ENCODE measurements at regions not wholly inside any gene's neighbourhood (a gene's known extent, or its start where the extent isn't known, plus 50 kb on each side); places are given as distances from the start of the nearest gene placed in this dataset.
"Not testable (repeated sequence)": the region's sequence is repeated elsewhere in the genome, so short reads cannot be mapped to it uniquely, and the experiment has no call there.

- DNase-seq = no peak
These were observed 677.6 kb upstream of the ID4 start for GRCh38 chr6:19159561-19159960.

- DNase-seq = no peak
These were observed 677.0 kb upstream of the ID4 start for GRCh38 chr6:19160081-19160730.

DNA sequence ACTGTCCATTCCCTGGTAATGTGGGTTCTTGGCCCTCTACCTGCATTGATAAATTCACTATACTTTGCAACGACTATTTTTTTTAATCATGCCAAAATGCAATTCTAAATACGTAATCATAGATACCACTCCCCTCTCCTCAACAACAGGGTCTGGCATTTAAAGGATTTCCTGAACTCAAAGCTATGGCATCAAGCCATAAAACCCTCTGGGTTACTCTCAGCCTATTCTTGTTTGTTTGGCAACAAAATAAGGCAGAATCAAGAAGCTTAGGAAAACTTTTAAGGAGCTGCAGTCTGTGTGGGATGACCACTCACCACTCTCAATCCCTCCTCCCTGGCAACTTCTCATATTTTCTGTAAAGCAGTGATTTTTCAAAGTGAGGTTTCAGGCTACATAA, 669.9 kb upstream of the ID4 start:
- no peak for DNase-seq

- DNase-seq = no peak
These were observed 667.8 kb upstream of the ID4 start for GRCh38 chr6:19169366-19169765.

DNA sequence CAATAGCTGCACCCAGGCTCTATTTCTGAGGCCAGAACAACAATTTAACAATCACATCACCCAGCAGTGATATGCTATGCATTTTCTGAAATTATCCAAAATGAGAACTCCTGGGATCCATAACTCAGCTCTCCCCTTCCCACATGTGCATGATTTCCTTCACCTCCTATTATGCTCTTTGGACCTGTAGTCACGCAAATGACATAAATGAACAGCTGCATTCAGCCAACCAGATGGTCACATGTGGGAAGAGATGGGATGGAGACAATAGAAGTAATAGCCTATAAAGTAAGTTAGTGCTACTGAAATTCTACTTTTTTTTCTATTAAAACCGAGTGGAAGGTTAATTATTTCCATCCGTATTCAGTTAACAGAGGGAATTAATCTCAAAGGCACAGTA, 662.1 kb upstream of the ID4 start:
- DNase-seq = no peak

DNA sequence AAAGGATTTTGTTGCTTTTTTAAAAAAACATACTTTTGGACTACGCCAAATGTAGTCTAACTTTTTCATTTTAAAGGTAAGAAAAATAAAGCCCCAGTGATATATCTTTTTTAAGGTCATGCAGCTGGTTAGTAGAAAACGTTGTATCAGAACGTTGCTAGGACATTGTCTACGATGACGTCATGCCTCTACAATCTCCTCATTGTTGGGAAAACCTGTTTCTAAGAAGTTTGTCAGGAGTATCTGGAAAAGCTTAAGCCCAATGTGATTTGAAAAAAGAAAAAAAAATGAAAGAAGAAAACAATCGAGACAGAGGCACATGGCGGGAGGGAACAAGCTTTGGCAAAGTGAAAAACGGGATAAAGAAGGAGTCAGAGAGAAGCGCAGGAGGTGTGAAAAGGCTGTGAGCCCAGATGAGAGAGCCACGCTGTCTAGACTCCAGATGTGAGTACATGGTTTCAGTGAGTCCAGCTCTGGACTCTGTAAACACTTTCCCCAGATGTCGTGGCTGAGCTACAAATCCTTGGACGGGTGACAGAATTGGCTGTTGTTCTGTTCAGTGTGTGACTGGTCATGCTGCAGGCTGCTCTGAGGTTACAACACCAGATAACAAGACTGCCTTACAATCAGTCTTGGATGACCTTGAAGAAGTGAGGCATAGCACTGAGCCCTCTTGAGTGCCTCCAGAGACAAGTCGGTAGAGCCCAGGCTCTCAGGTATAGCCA, 656.7 kb upstream of the ID4 start:
- DNase-seq = no peak

- DNase-seq = no peak
These were observed 656.0 kb upstream of the ID4 start for GRCh38 chr6:19181211-19181610.

DNA sequence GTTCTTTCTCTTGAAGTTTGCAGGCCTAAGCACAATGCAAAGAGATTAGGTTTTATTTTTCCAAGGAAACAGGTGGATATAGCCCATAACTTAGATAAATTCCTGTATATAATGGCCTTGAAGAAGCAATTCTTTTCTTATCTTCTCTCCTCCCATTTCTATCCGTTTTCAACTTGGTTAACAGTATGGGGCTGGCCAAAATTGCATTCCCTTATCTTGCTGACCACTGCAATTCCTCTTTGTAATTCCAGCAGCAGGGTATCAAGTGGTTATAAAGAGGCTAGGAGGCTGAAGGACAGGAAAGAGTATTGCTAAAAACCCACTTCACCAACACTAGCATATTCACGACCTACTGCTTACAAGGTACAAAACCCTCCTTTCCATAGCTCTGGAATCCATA, 643.5 kb upstream of the ID4 start:
- DNase-seq = no peak

- no peak for DNase-seq
These were observed 632.7 kb upstream of the ID4 start for GRCh38 chr6:19204445-19204844.

GRCh38 chr6:19205076-19205475, 632.1 kb upstream of the ID4 start:
- no peak for DNase-seq

- DNase-seq = no peak
These were observed 628.0 kb upstream of the ID4 start for GRCh38 chr6:19209202-19209601.

DNA sequence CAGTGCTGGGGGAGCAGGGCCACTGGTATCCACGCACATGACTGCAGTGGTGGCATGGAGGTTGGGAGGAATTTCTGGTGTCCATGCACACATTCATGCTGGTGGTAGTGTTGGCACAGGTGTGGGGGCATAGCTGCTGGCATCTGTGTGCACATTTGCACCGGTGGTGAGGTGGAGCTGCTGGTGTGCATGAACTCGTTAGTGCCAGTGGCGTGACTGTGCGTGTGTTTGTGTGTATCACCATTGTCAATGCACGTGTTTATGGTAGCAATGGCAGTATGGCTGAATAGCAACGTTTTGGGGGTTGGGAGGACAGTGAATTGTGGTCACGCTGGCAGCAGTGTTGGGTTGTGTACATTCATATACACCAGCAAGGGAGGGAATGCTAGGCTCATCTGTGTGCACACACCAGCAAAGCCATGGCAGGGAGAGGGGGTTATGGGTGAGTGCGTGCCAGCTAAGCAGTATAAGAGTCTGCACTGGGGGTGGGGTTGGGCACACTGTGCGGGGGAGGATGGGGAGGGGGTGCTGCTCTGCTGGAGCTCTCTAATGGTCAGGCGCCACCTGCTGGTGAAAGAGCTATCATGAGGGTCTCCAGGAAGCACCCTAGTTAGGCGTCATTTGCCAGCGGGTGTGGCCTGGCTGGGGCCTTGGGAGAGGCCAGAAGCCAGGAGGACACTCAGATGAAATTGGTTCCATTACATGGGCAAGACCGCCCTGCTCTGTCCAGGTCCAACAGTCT, 626.1 kb upstream of the ID4 start:
- peak in 1 of 2 experiments; percentile 10 for DNase-seq

GRCh38 chr6:19214231-19214630, 622.9 kb upstream of the ID4 start:
- DNase-seq = no peak

GRCh38 chr6:19219931-19220330, 617.2 kb upstream of the ID4 start:
- DNase-seq = no peak

DNA sequence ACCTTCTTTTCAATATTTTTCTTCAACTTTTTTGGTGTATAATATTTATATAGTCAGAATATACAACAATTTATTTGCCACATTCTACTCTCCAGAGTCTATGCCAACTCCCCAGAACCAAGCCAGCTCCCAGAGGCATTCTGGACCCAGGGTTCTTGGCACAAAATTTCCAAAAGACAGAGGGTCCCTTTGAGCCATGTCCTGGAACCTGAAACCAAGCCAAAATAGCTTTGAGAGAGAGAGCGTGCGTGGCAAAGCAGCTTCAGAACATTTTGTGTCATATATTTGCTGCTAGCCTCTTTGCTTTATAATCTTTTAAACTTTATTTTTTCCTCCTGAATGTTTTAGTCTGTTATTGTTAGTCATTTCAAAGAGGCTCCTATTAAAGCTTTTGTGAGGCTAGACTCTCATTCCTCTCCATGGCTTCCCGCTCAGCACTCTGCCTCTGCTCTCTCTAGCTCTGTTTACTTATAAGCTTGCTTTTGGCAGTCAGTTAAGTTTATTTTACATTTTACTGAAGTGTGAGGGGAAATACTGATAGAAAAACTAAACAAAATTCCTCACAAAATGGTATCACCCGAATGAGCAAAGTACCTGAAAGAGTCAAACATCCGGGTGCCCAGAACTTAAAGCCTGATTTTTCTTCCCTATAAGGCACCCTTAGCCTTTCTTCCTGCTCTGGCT, 605.1 kb upstream of the ID4 start:
- DNase-seq = no peak

DNA sequence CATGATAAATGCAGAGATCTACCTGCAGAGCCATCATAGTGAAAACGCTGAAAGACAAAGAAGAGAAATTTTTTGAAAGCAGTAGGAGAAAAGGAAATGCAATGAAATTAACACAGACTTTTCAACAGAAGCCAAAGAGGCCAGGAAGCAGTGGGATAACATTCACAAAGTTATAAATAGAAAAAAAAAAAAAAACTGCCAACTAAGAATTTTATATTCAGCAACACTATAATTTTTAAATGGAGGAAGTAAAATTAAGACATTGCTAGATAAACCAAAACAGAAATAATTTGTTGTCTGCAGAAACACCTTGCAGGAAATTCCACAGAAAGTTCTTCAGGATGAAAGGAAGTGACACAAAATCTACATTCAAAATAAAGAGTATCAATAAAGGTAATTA, 591.5 kb upstream of the ID4 start:
- no peak for DNase-seq

DNA sequence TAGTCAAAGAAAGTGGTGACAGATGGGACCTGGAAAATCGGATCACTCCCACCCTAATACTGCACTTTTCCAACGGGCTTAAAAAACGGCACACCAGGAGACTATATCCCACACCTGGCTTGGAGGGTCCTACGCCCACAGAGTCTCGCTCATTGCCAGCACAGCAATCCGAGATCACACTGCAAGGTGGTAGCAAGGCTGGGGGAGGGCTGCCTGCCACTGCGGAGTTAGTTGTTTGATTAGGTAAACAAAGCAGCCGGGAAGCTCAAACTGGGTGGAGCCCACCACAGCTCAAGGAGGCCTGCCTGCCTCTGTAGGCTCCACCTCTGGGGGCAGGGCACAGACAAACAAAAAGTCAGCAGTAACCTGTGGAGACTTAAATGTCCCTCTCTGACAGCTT, 590.0 kb upstream of the ID4 start:
- DNase-seq = not testable (repeated sequence)

- not testable (repeated sequence) for DNase-seq
These were observed 581.0 kb upstream of the ID4 start for GRCh38 chr6:19256123-19256522.

DNA sequence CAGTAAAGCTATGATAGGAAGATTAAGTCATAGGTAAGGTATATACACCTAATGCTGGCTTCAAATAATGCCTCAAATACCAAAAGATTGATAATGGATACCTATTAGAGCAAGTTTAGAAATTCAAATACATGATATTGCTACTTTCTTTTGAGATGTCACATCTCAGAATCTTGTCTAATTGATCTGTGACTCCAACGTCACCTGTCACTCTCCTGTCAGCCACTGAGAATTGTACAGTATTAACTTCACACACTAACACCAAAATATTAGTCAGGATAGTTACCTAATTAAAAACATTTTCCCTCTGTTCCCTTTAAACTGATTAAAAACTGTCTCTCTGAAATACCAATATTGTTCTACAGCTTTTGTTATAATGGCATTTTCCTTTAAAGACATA, 575.5 kb upstream of the ID4 start:
- no peak for DNase-seq

DNA sequence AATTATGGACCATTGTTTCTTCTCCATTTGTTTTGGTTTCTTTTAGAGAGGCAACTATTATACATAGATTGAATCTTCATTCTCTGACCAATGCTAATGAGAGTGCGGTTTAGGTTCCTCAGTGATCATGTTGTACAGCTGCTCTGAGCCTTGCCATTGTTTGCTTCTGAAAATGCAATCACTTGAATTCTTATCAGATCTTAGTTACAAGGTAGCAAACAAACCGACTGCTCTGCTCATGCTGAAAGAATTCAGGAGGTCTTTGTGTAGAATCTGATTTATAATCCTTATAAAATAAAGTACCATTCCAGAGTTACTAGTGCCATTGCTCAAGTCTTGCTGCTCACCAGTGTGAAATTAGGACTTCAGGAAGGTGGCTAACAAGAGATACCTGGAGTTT, 569.1 kb upstream of the ID4 start:
- no peak for DNase-seq

GRCh38 chr6:19268718-19269117, 568.5 kb upstream of the ID4 start:
- no peak for DNase-seq

- no peak for DNase-seq
These were observed 567.8 kb upstream of the ID4 start for GRCh38 chr6:19269341-19269898.

DNA sequence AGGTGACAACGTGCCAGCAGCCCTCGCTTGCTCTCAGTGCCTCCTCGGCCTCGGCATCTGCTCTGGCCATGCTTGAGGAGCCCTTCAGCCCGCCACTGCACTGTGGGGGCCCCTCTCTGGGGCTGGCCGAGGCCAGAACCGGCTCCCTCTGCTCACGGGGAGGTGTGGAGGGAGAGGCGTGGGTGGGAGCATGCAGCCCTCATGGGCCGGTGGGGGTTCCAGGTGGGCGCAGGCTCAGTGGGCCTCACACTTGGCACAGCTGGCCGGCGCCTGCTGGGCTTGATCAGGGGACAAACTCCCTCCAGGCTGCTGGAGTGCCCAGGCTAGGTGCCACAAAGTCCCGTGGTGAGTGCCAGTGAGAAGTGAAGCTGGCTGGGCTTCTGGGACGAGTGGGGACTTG, 566.6 kb upstream of the ID4 start:
- no peak for DNase-seq
